HCT116 (cell line): ENCODE measurements at regions not wholly inside any gene's neighbourhood (a gene's known extent, or its start where the extent isn't known, plus 50 kb on each side); places are given as distances from the start of the nearest gene placed in this dataset.

Source experiments
- ATF3 ChIP-seq: IDR thresholded peaks from 2 replicates; pipeline ENCODE4 v1.6.1; 2012
- CTCF ChIP-seq, 3 experiments: fragments of 200-600 bp in 1 of 3; sonication (generic) in 1 of 3; IDR thresholded peaks in 2 of 3; conservative IDR thresholded peaks in 1 of 3; 2 replicates each; pipeline ENCODE4 v1.5.1; 2012 to 2017; ENCODE audit warnings: low read depth in 2 of 3, low read length in 2 of 3, antibody characterized with exemption in 1 of 3, borderline replicate concordance in 1 of 3, control low read depth in 1 of 3, mild to moderate bottlenecking in 1 of 3, mixed read lengths in 1 of 3, mixed run types in 1 of 3, moderate library complexity in 1 of 3; ENCODE audit not compliant: insufficient read depth in 1 of 3
- EZH2 ChIP-seq: fragments of 200-600 bp; sonication (generic); IDR thresholded peaks from 2 replicates; pipeline ENCODE4 v1.6.1; 2017; ENCODE audit warnings: antibody characterized with exemption, mixed run types
- EZH2phosphoT487 ChIP-seq: fragments of 200-600 bp; IDR thresholded peaks from 2 replicates; pipeline ENCODE4 v1.6.1; 2018; ENCODE audit warnings: antibody characterized with exemption, borderline replicate concordance
- JUND ChIP-seq: IDR thresholded peaks from 2 replicates; pipeline ENCODE4 v1.6.1; 2012
- POLR2A ChIP-seq: IDR thresholded peaks from 2 replicates; pipeline ENCODE4 v1.7.0; 2011; ENCODE audit warnings: borderline replicate concordance; ENCODE audit not compliant: insufficient read depth, insufficient read length; ENCODE audit errors: extremely low read depth
- POLR2AphosphoS5 ChIP-seq: IDR thresholded peaks from 2 replicates; pipeline ENCODE4 v1.6.1; 2011; ENCODE audit warnings: mild to moderate bottlenecking, low read depth, low read length, moderate library complexity
- RAD21 ChIP-seq: IDR thresholded peaks from 2 replicates; pipeline ENCODE4 v1.6.1; 2012; ENCODE audit warnings: low read depth, mild to moderate bottlenecking
- REST ChIP-seq: IDR thresholded peaks from 2 replicates; pipeline ENCODE4 v1.6.1; 2012; ENCODE audit warnings: low read depth
- SIN3A ChIP-seq: IDR thresholded peaks from 2 replicates; pipeline ENCODE4 v1.6.1; 2012; ENCODE audit warnings: low read depth
- SP1 ChIP-seq: IDR thresholded peaks from 2 replicates; pipeline ENCODE4 v1.6.1; 2012; ENCODE audit warnings: low read depth
- SRF ChIP-seq: IDR thresholded peaks from 2 replicates; pipeline ENCODE4 v1.6.1; 2012; ENCODE audit warnings: low read depth

GRCh38 chr5:18829539-18829938 lies 1158.5 kb downstream of the CDH18 start:
- TF ChIP-seq SP1 (no peak), CTCF (IDR thresholded peaks at IDR 0.05 in 2 of 3, conservative IDR thresholded peaks at IDR 0.05 in 1 of 3; ENCODE audit: borderline replicate concordance in 1 of 3, insufficient read depth in 1 of 3, low read depth in 2 of 3, low read length in 2 of 3) (no peak), POLR2AphosphoS5 (no peak), ATF3 (no peak), RAD21 (no peak), JUND (no peak), SRF (no peak), EZH2 (no peak), REST (no peak), POLR2A (no peak), EZH2phosphoT487 (no peak), SIN3A (no peak)
